EH (cell line): ENCODE measurements at regions not wholly inside any gene's neighbourhood (a gene's known extent, or its start where the extent isn't known, plus 50 kb on each side); places are given as distances from the start of the nearest gene placed in this dataset.

Source experiments
- DNase-seq: peaks from one replicate; pipeline ENCODE4 v3.0.0-alpha.2; 2015; ENCODE audit warnings: low read depth

DNA sequence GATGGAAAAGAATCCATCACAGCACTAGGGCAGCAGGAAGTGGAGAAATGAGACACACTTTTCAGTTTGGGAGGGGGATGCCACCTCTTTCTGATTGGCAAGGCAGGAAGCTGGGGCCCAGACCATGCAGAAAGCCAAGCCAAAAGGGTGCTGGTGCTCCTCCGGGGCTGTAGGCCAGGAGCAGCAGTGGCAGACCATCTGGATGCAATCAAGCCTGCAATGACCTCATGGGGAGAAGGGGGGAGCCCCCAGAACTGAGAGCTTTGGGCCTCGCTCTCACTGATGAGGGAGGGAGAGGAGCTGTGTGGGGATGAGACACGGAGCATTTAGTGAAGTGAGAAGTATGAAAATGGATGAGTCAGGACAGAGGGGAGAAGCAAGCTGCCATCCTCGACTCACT is 141.3 kb upstream of the NALF2 start:
- DNase-seq: peak; percentile 87

- DNase-seq: peak; percentile 34
These were observed 141.8 kb upstream of the NALF2 start for GRCh38 chrX:69362354-69362753.

DNA sequence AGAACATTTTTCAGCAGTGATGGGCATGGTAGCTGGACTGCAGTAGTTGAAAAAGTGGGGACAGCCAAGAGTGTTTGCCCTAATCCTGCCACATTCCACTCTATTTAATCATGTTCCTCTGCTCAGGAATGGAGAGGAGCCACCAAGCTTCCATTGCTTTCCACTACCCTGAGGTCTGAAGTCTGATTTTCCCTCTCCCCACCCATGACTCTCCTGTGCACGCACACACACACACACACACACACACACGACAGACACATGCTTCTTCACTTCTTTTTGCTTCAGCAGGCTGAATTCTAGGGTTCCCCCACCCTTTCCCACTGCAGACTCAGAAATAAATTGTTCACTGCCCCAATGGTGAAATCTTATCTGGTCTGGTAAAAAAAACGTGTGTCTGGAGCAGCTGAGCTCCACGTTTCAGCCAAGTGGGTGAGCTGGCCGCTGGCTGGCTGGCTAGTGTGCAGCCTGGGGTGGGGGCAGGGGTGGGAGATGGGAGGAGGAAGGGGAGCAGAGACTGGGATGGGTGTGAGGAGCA is 142.7 kb upstream of the NALF2 start:
- peak; percentile 80 for DNase-seq

DNA sequence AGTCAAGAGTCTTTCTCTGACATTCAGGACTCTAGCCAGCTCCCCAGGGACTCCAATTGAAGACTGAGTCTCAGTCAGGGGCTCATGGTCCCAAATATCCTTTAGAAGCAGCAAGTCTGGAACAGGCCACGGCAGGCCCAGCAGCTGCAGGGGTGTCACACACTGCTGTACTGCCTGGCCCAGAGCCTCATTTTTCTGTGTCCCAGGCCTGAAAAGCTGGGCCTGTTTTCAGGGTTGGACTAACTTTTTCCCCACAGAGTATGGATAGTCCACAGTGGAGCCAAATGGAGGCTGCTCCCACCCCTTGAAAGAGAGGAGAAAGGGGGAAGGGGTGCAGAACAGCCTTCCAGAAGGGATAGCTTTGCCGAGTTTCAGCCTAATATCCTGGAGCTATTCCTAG is 146.8 kb upstream of the NALF2 start:
- no peak for DNase-seq

DNA sequence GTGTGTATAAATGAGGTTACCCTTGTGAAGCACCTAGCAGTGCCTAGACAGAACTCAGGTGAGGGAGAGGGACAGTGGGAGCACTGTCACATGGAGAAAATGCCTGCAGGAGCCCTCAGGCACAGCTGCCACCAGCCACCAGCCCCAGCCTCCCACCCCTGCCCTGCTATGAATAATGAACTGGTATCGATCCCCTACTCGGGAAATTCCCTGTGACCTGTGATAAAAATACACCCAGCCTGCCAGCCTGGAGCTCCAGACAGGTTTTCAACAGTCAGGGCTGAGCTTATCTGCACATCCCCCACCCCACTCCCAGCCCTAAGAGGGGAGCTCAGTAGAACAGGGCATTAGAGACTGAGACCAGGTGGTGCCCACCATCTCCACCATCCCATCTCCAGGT is 159.6 kb upstream of the PJA1 start:
- no peak for DNase-seq

- DNase-seq: no peak
These were observed 158.8 kb upstream of the PJA1 start for GRCh38 chrX:69323786-69324720.

GRCh38 chrX:69321789-69322188 is 156.5 kb upstream of the PJA1 start:
- DNase-seq: no peak

GRCh38 chrX:69321006-69321655 is 155.9 kb upstream of the PJA1 start:
- DNase-seq: no peak

GRCh38 chrX:69320116-69320515 is 154.9 kb upstream of the PJA1 start:
- DNase-seq: no peak

DNA sequence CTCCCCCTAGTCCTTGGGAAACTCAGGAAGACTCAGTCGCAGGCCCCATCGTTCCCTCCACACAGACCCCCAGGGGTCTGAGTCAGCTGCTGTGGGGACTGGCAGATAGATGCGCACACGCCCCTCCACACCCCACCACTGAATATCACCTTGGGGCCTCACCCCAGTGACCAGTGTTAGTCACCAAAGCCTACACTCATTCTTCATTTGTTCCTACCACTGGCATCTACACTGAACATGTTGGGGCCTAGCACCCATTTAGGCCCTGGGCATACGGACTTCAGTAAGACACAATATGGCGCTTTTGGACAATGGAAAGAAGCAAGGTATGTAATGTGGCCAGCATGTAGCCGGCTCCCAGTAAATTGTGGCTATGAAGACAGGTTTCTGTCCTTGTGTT is 154.1 kb upstream of the PJA1 start:
- no peak for DNase-seq

DNA sequence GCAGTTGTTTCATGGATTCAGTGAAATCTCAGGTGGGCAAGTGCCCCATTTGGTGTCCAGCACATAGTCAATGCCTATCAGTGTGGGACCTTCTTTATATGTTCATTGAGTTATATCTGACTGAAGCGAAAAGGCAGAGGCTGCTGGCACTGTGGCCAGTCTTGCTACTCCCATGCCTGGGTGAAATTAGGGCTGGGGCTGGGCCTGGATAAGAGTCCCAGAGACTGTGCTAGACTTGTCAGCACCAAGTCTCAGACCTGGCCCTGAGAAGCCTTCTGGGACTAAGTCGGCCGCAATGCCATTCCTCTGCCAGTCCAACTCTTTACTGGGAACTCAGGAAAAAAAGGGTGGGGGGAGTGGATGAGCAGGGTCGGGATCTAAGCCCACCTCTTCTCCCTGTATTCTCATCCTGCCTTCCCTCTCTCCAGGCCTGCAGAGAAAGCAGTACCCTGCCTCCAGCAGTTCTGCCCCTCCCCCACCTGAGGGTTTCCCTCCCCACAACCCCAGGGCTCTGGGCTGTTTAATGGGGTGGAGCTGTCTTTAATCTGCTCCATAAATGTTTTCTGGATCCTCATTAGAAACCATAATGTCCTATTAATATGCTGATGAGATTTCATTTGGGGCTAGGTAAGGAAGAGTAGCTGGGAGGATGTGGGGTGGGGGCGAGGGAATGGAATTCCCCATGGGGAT is 153.5 kb upstream of the PJA1 start:
- no peak for DNase-seq

GRCh38 chrX:69317721-69318120 is 152.5 kb upstream of the PJA1 start:
- no peak for DNase-seq

DNA sequence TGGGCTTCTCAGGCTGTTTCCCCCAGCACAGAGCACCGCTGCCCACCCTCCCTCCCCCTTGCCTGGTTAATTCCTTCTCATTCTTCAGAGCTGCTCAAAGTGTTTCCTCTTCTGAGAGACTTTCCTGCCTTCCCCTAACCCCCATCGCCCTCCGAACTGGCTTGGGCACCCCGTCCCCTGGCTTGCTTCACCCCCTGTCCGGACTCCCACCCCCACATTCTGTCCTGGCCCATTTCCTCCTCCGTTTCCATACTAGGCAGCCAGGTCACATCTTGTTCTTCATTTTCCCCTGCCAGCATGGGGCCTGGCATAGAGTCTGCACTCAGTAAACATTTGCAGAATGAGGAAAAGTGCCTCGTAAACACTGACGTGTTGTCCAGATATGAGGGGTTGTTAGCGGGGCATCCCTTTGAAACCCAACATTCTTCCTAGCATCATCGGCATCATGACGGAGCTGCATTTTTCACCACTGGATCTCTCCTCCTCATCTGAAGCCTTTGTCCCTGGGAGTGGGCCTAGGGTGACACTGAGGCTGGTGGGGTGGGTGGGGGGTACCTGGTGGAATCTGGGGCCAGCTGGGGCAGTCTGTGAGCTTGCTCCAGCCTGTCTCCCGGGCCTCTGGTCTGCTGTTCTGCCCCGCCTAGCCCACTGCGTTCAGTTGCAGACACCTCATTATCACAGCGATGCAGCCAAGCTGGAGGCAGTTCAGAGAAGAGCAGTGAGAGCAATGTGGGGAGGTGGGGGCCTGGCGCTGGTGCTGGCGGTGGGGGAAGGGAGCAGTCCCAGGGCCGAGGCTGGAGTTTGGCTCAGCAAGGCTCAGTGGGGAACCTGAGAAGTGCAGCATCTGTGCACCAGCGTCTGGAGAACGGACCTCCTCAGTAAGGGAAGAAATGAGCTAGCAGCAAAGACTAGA is 149.4 kb upstream of the PJA1 start:
- no peak for DNase-seq

- DNase-seq: no peak
These were observed 148.5 kb upstream of the PJA1 start for GRCh38 chrX:69313617-69314290.

DNA sequence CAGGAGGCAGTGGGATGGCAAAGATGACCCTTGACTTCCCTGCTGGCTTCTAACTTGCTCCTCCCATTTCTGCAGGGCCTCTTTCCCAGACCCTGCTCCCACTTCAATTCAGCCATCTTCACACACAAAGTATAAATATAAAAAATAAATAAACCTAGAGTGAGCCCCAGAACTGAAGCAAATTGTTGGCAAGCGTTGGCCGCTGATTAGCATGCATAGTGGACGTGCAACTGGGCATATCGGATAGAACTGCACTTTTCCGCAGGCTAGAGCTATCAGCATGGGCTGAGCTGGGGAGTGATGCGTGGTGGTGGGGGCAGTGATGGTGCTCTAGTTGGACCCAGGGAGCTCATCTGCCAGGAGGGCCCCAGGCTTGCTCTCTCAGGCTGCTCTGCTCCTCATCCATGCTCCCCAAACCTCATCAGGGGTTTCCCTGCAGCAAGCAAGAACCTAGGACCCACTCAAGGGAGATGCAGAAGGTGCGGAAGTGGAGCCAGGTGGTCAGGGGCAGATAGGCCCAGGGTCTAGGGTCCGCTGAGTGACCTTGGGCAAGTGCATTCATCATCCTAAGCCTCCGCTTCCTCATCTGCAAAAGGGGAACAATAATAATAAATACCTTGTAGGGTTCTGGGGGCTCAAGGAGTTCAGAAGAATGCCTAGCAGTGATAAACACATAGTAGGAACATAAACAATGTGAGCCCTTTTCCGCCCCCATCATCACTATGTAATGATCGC is 146.8 kb upstream of the PJA1 start:
- no peak for DNase-seq

- DNase-seq: no peak
These were observed 144.0 kb upstream of the PJA1 start for GRCh38 chrX:69309074-69309792.

DNA sequence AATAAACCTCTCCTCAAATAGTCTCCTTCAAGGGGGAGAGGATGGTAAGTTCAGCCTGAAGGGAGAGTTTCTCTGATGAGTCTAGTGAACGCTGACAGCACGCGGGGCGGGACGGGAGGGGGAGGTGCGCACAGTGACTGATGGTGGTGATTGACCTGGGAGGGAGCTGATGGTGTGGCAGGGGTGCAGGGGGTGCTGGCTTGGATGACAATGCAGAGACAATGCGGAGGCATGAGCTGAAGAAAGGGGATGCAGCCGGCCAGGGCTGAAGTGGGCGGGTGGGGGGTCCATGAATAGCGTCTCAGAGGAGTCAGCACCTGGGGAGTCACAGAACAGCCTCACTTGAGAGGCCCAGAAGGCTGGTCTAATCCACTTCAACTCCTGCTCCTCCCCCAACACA is 142.5 kb upstream of the PJA1 start:
- no peak for DNase-seq

GRCh38 chrX:69307029-69307428 is 141.8 kb upstream of the PJA1 start:
- DNase-seq: no peak

- DNase-seq: no peak
These were observed 140.8 kb upstream of the PJA1 start for GRCh38 chrX:69306063-69306404.
